ENCODE measurements at regions not wholly inside any gene's neighbourhood (a gene's known extent, or its start where the extent isn't known, plus 50 kb on each side); places are given as distances from the start of the nearest gene placed in this dataset.

DNA sequence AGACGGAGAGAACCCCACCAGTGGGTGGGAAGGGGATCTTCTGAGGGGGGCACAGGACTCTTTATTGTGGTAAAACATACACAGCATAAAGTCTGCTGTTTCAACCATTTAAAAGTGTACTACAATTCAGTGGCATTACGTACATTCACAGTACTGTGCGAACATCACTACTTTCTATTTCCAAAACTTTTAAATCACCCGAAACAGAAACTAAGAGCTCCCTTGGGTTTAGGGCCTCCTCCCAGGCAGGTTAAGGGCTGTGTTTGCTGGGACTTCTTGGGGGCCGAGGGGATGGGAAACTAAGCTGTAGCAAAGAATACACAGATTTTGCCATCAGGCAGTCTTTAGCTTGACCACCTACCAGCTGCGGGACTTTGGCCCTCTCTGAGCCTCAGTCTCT is 242.0 kb downstream of the HAUS1 start:
- TF ChIP-seq, protein P1, sequence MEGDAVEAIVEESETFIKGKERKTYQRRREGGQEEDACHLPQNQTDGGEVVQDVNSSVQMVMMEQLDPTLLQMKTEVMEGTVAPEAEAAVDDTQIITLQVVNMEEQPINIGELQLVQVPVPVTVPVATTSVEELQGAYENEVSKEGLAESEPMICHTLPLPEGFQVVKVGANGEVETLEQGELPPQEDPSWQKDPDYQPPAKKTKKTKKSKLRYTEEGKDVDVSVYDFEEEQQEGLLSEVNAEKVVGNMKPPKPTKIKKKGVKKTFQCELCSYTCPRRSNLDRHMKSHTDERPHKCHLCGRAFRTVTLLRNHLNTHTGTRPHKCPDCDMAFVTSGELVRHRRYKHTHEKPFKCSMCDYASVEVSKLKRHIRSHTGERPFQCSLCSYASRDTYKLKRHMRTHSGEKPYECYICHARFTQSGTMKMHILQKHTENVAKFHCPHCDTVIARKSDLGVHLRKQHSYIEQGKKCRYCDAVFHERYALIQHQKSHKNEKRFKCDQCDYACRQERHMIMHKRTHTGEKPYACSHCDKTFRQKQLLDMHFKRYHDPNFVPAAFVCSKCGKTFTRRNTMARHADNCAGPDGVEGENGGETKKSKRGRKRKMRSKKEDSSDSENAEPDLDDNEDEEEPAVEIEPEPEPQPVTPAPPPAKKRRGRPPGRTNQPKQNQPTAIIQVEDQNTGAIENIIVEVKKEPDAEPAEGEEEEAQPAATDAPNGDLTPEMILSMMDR (IDR thresholded peaks at IDR 0.05), result no peak
- no peak for TF ChIP-seq TCF7 (CRISPR knock-in tag; IDR thresholded peaks at IDR 0.05; ENCODE audit: low read depth)
- no peak for TF ChIP-seq CREB1 (CRISPR knock-in tag; IDR thresholded peaks at IDR 0.05)
- no peak for TF ChIP-seq FOXK1 (CRISPR knock-in tag; IDR thresholded peaks at IDR 0.05)
- TF ChIP-seq, protein P2, sequence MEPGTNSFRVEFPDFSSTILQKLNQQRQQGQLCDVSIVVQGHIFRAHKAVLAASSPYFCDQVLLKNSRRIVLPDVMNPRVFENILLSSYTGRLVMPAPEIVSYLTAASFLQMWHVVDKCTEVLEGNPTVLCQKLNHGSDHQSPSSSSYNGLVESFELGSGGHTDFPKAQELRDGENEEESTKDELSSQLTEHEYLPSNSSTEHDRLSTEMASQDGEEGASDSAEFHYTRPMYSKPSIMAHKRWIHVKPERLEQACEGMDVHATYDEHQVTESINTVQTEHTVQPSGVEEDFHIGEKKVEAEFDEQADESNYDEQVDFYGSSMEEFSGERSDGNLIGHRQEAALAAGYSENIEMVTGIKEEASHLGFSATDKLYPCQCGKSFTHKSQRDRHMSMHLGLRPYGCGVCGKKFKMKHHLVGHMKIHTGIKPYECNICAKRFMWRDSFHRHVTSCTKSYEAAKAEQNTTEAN (CRISPR knock-in tag; IDR thresholded peaks at IDR 0.05), result no peak
- TF ChIP-seq, protein P3, sequence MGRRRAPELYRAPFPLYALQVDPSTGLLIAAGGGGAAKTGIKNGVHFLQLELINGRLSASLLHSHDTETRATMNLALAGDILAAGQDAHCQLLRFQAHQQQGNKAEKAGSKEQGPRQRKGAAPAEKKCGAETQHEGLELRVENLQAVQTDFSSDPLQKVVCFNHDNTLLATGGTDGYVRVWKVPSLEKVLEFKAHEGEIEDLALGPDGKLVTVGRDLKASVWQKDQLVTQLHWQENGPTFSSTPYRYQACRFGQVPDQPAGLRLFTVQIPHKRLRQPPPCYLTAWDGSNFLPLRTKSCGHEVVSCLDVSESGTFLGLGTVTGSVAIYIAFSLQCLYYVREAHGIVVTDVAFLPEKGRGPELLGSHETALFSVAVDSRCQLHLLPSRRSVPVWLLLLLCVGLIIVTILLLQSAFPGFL (CRISPR knock-in tag; IDR thresholded peaks at IDR 0.05; ENCODE audit: borderline replicate concordance), result no peak
- no peak for TF ChIP-seq ETV6 (CRISPR knock-in tag; IDR thresholded peaks at IDR 0.05)
- TF ChIP-seq, protein P4, sequence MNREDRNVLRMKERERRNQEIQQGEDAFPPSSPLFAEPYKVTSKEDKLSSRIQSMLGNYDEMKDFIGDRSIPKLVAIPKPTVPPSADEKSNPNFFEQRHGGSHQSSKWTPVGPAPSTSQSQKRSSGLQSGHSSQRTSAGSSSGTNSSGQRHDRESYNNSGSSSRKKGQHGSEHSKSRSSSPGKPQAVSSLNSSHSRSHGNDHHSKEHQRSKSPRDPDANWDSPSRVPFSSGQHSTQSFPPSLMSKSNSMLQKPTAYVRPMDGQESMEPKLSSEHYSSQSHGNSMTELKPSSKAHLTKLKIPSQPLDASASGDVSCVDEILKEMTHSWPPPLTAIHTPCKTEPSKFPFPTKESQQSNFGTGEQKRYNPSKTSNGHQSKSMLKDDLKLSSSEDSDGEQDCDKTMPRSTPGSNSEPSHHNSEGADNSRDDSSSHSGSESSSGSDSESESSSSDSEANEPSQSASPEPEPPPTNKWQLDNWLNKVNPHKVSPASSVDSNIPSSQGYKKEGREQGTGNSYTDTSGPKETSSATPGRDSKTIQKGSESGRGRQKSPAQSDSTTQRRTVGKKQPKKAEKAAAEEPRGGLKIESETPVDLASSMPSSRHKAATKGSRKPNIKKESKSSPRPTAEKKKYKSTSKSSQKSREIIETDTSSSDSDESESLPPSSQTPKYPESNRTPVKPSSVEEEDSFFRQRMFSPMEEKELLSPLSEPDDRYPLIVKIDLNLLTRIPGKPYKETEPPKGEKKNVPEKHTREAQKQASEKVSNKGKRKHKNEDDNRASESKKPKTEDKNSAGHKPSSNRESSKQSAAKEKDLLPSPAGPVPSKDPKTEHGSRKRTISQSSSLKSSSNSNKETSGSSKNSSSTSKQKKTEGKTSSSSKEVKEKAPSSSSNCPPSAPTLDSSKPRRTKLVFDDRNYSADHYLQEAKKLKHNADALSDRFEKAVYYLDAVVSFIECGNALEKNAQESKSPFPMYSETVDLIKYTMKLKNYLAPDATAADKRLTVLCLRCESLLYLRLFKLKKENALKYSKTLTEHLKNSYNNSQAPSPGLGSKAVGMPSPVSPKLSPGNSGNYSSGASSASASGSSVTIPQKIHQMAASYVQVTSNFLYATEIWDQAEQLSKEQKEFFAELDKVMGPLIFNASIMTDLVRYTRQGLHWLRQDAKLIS (CRISPR knock-in tag; IDR thresholded peaks at IDR 0.05; ENCODE audit: borderline replicate concordance), result no peak
- no peak for TF ChIP-seq CREM (CRISPR knock-in tag; IDR thresholded peaks at IDR 0.05)
- no peak for TF ChIP-seq RORB (CRISPR knock-in tag; IDR thresholded peaks at IDR 0.05)
- TF ChIP-seq JUN (CRISPR knock-in tag; IDR thresholded peaks at IDR 0.05), result no peak
- no peak for TF ChIP-seq NFATC4 (CRISPR knock-in tag; IDR thresholded peaks at IDR 0.05)
